Caco-2 (cell line): ENCODE measurements at regions not wholly inside any gene's neighbourhood (a gene's known extent, or its start where the extent isn't known, plus 50 kb on each side); places are given as distances from the start of the nearest gene placed in this dataset.

Experiments used
- BruUV-seq: library from RNA; stranded (reverse); fragments of 400-500 nt; replicated peaks from 2 replicates; lab custom pipeline; 2021; lab: Mats Ljungman, UMichigan
- CTCF ChIA-PET: fragments of 300-600 bp; sonication (Branson Sonifier 250); formaldehyde crosslinking; loops from one replicate; lab custom pipeline; 2022; ENCODE audit warnings: antibody characterized with exemption; lab: Charles Lee
- POLR2A ChIA-PET: fragments of 300-600 bp; sonication (Branson Sonifier 250); formaldehyde crosslinking; loops from one replicate; lab custom pipeline; 2022; ENCODE audit warnings: antibody characterized with exemption; lab: Charles Lee
- DNase-seq, 2 experiments: peaks; one replicate each; pipeline versions ENCODE4 v3.0.0 to v3.0.0-alpha.2; 2020 to 2022
- H3K27me3 ChIP-seq: replicated peaks from 2 replicates; pipeline ENCODE4 v1.6.0; 2011; ENCODE audit warnings: low read length; ENCODE audit not compliant: control insufficient read depth, insufficient read depth
- H3K36me3 ChIP-seq: 2 replicates; pipeline ENCODE4 v1.5.1; 2011; ENCODE audit warnings: low read length; ENCODE audit not compliant: control insufficient read depth, insufficient read depth
- H3K4me1 ChIP-seq: fragments of 250-450 bp; sonication (Bioruptor Pico); 2 replicates; pipeline ENCODE4 v1.5.1; 2020; ENCODE audit warnings: mild to moderate bottlenecking
- H3K4me3 ChIP-seq: 2 replicates; pipeline ENCODE4 v1.5.1; 2011; ENCODE audit warnings: low read depth, mild to moderate bottlenecking, control low read depth, low read length
- H3K9me3 ChIP-seq: fragments of 250-450 bp; sonication (Bioruptor Pico); 2 replicates; pipeline ENCODE4 v1.5.1; 2020; ENCODE audit warnings: mild to moderate bottlenecking, moderate library complexity
- H3K27ac Mint-ChIP-seq: one replicate; pipeline ENCODE4 v1.8.0; 2022; ENCODE audit warnings: mixed read lengths; ENCODE audit not compliant: unreplicated experiment
- H3K27me3 Mint-ChIP-seq: one replicate; pipeline ENCODE4 v1.8.0; 2022; ENCODE audit warnings: mixed read lengths; ENCODE audit not compliant: insufficient read depth, unreplicated experiment
- H3K36me3 Mint-ChIP-seq: one replicate; pipeline ENCODE4 v1.8.0; 2022; ENCODE audit warnings: mild to moderate bottlenecking, mixed read lengths; ENCODE audit not compliant: insufficient read depth, unreplicated experiment
- H3K4me1 Mint-ChIP-seq: one replicate; pipeline ENCODE4 v1.8.0; 2022; ENCODE audit warnings: low read depth, mixed read lengths; ENCODE audit not compliant: unreplicated experiment
- H3K4me3 Mint-ChIP-seq: one replicate; pipeline ENCODE4 v1.8.0; 2022; ENCODE audit warnings: mild to moderate bottlenecking, moderate library complexity, mixed read lengths; ENCODE audit not compliant: unreplicated experiment
- H3K9me3 Mint-ChIP-seq: one replicate; pipeline ENCODE4 v1.8.0; 2022; ENCODE audit warnings: mixed read lengths; ENCODE audit not compliant: unreplicated experiment
- intact Hi-C: fragments of 100-400 bp; cut with micrococcal nuclease; formaldehyde crosslinking; loops from one replicate; pipeline ENCODE4 v1.10.0; 2022; ENCODE audit not compliant: unreplicated experiment
- TF ChIP-seq, protein P1 (sequence below), 2 experiments: fragments of 200-600 bp in 1 of 2; IDR thresholded peaks; 1 replicate in 1 of 2; 2 replicates in 1 of 2; pipeline versions ENCODE4 v1.5.1 to v1.8.0; 2011 to 2022; ENCODE audit warnings: antibody characterized with exemption in 1 of 2, control low read depth in 1 of 2, inconsistent platforms in 1 of 2, low read depth in 1 of 2, low read length in 1 of 2, mild to moderate bottlenecking in 1 of 2, moderate library complexity in 1 of 2; ENCODE audit not compliant: insufficient read depth in 1 of 2, severe bottlenecking in 1 of 2, unreplicated experiment in 1 of 2

DNA sequence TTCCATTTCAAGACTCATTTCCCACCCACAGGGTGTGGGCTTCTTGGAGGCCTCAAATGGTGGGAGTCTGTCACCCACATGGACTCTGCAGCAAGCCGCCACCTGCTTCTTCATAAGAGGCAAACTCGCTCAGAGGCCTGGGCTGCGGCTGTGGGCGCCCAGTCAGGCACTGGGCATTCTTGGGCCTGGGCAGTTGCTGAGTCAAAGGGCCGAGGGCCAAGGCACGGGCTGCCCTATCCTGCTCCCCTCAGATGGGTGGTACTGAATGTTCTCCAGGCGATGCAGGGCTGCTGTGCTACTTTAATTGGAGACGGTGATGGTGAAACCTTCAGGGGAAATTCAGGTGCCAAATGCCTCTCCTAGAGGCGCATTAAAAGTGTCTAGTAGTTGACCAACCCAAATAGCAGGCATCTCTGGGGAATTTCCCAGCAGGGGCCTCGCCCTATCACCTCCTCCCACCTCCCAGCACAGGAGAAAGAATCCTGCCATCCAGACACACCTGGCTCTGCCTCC is 57.9 kb downstream of the MAFB start:
- CTCF ChIA-PET, result interaction anchor here (0.6 kb wide), 1 partner anchor 709 kb away, joined by 5 read pairs; no protein-coding TSS in a partner anchor
- Histone ChIP-seq H3K4me1 (no peaks in the 10 kb centered on the region), H3K27me3 (no peaks in the 10 kb centered on the region), H3K4me3 (no peak overlapping the region), H3K9me3 (peaks cover 11% of the 10 kb centered on the region; the same call in 1 of the 2 replicates), H3K36me3 (no peaks in the 10 kb centered on the region)
- intact Hi-C loops, result no loop called here
- no peaks in the 10 kb centered on the region for H3K4me1 Mint-ChIP-seq
- H3K9me3 Mint-ChIP-seq, result peaks cover 16% of the 10 kb centered on the region
- no TSS peak for BruUV-seq
- H3K27me3 Mint-ChIP-seq, result peaks cover 21% of the 10 kb centered on the region
- TF ChIP-seq, protein P1, sequence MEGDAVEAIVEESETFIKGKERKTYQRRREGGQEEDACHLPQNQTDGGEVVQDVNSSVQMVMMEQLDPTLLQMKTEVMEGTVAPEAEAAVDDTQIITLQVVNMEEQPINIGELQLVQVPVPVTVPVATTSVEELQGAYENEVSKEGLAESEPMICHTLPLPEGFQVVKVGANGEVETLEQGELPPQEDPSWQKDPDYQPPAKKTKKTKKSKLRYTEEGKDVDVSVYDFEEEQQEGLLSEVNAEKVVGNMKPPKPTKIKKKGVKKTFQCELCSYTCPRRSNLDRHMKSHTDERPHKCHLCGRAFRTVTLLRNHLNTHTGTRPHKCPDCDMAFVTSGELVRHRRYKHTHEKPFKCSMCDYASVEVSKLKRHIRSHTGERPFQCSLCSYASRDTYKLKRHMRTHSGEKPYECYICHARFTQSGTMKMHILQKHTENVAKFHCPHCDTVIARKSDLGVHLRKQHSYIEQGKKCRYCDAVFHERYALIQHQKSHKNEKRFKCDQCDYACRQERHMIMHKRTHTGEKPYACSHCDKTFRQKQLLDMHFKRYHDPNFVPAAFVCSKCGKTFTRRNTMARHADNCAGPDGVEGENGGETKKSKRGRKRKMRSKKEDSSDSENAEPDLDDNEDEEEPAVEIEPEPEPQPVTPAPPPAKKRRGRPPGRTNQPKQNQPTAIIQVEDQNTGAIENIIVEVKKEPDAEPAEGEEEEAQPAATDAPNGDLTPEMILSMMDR (IDR thresholded peaks at IDR 0.05; ENCODE audit: insufficient read depth in 1 of 2, low read depth in 1 of 2, low read length in 1 of 2, severe bottlenecking in 1 of 2, unreplicated experiment in 1 of 2), result no peak
- H3K27ac Mint-ChIP-seq, result no peak overlapping the region
- POLR2A ChIA-PET, result no interaction called here
- no peaks in the 10 kb centered on the region for H3K36me3 Mint-ChIP-seq
- no peak overlapping the region for H3K4me3 Mint-ChIP-seq
- DNase-seq, result peak in 1 of 2 experiments; percentile 55

DNA sequence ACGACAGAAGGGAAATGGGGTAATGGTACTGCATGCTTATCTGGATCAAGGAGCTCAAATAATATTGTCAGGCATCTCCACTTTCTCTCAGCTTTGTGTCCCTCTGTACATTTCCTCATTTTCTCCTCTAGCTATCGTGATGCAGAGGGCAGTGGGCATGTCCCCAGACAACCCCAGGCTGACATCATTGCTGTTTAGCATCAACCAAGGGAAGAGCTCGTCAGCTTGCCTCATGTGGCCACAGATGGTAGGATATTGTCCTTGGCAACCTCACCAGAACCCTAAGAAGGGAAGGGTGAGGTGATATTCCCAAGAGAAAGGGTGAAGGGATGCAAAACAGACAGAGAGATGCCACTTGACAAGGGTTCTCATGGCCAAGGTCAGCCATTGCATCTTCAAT is 58.3 kb downstream of the MAFB start:
- H3K27me3 ChIP-seq, result no peaks in the 10 kb centered on the region
- H3K27ac Mint-ChIP-seq, result no peak overlapping the region
- TF ChIP-seq, protein P1 (IDR thresholded peaks at IDR 0.05; ENCODE audit: insufficient read depth in 1 of 2, low read depth in 1 of 2, low read length in 1 of 2, severe bottlenecking in 1 of 2, unreplicated experiment in 1 of 2), result no peak
- H3K9me3 Mint-ChIP-seq, result peaks cover 21% of the 10 kb centered on the region
- ChIA-PET POLR2A (interaction anchor here (0.6 kb wide), 1 partner anchor 58 kb away, joined by 3 read pairs; the partner anchor contains the start of gene MAFB), CTCF (interaction anchor here (0.6 to 0.7 kb wide), 2 partner anchors 13 to 710 kb away, joined by 4 to 5 read pairs; no protein-coding TSS in a partner anchor)
- no TSS peak for BruUV-seq
- peaks cover 14% of the 10 kb centered on the region for H3K9me3 ChIP-seq
- peaks cover 21% of the 10 kb centered on the region for H3K27me3 Mint-ChIP-seq
- H3K4me1 Mint-ChIP-seq, result no peaks in the 10 kb centered on the region
- H3K4me3 ChIP-seq, result no peak overlapping the region
- H3K36me3 Mint-ChIP-seq, result no peaks in the 10 kb centered on the region
- intact Hi-C loops, result no loop called here
- no peaks in the 10 kb centered on the region for H3K36me3 ChIP-seq
- H3K4me3 Mint-ChIP-seq, result no peak overlapping the region
- H3K4me1 ChIP-seq, result no peaks in the 10 kb centered on the region
- peak in 1 of 2 experiments; percentile 29 for DNase-seq

DNA sequence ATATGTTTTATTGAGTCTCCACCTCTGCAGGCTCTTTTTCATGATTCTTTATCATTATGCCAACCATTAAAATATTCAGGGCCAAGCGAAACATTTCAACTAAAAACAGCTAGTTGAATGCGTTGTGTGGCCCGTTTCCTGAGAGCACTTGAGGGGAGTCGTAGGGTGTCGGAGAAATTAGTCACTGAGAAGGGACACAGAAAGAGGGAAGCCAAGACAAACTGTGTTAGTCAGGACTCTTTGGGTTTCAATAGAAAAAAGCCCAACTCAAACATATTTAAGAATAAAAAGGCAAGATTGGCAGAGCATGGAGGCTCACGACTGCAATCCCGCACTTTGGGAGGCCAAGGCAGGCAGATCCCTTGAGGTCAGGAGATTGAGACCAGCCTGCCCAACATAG is 58.9 kb downstream of the MAFB start:
- H3K27me3 ChIP-seq, result no peaks in the 10 kb centered on the region
- H3K4me1 ChIP-seq, result no peaks in the 10 kb centered on the region
- H3K4me3 ChIP-seq, result no peak overlapping the region
- no peaks in the 10 kb centered on the region for H3K36me3 ChIP-seq
- DNase-seq, result peak in 1 of 2 experiments; percentile 5
- ChIA-PET CTCF (interaction anchor here (0.7 kb wide), 1 partner anchor 12 kb away, joined by 4 read pairs; no protein-coding TSS in a partner anchor), POLR2A (interaction anchor here (0.6 kb wide), 1 partner anchor 59 kb away, joined by 3 read pairs; the partner anchor contains the start of gene MAFB)
- Mint-ChIP-seq H3K9me3 (peaks cover 24% of the 10 kb centered on the region), H3K4me1 (no peaks in the 10 kb centered on the region), H3K4me3 (no peak overlapping the region), H3K36me3 (no peaks in the 10 kb centered on the region), H3K27me3 (peaks cover 21% of the 10 kb centered on the region), H3K27ac (no peak overlapping the region)
- BruUV-seq, result no TSS peak
- intact Hi-C loops, result no loop called here
- TF ChIP-seq, protein P1 (IDR thresholded peaks at IDR 0.05; ENCODE audit: insufficient read depth in 1 of 2, low read depth in 1 of 2, low read length in 1 of 2, severe bottlenecking in 1 of 2, unreplicated experiment in 1 of 2), result no peak
- H3K9me3 ChIP-seq, result peaks cover 18% of the 10 kb centered on the region
